ENCODE measurements at regions not wholly inside any gene's neighbourhood (a gene's known extent, or its start where the extent isn't known, plus 50 kb on each side); places are given as distances from the start of the nearest gene placed in this dataset. TPM values are rescaled to one million over a fixed set of nuclear protein-coding genes. Genes with fewer than 3 reads are reported as not detected.

DNA sequence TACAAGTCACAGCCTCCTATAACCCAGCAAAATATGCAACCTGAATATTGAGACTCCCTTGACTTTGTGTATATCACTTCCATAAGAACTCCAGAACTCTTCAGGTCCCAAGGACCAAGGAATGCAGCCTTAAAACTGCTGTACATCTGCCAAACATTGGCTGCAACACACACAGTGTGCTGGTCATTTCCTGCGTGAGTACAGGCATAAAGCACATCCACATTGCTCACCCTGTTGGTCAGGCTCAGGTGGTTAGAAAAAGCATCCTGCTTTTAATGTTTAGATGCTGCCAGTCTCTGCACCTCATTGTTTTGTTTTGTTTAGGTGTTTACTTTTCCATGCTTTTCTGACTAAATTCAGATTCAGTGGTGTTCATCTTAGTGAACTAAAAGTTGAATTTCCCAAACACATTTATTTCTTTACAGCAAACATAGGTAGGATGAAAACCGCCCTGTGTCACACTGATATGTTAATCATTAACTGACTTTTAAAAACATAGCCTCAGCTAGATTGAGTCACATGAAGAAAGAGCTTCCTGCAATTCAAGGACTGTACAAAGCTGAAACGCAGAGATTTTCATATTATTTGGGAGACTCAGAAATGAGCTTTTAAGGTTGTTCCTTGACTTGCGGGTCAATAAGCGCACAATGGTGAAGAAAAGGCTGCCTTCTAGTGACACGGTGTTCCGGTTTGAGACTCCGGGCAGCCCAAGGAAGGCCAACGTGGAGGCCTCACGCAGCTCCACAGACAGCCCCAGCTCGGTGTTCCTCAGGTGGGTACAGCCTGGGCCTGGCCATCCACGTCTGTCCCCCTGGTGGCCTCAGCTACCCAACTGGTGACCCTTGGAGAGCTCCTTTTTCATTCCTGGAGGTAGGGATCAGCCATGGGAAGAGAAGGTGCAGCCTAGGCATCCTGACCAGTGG lies 52.2 kb upstream of the GRAMD2B start:
- H3K4me3 ChIP-seq (ENCODE audit: low read depth, low read length, poor library complexity, severe bottlenecking) = no peak overlapping the region
- H3K79me2 ChIP-seq (ENCODE audit: insufficient read depth, low read depth, low read length) = no peaks in the 10 kb centered on the region
- intact Hi-C loops (cut with micrococcal nuclease; ENCODE audit: unreplicated experiment) = no loop called here
- H3K4me2 ChIP-seq (ENCODE audit: low read length) = no peak overlapping the region
- ChIA-PET CTCF (ENCODE audit: unreplicated experiment) (no interaction called here), POLR2A (interaction anchor here (0.7 to 0.8 kb wide), 2 partner anchors 11 to 13 kb away, joined by 3 to 4 read pairs; no protein-coding TSS in a partner anchor)
- no peak for DNase-seq (ENCODE audit: low spot score)
- no peaks in the 10 kb centered on the region for H3K4me1 ChIP-seq (ENCODE audit: insufficient read depth, low read length, poor library complexity, severe bottlenecking)
- TF ChIP-seq, protein P1, sequence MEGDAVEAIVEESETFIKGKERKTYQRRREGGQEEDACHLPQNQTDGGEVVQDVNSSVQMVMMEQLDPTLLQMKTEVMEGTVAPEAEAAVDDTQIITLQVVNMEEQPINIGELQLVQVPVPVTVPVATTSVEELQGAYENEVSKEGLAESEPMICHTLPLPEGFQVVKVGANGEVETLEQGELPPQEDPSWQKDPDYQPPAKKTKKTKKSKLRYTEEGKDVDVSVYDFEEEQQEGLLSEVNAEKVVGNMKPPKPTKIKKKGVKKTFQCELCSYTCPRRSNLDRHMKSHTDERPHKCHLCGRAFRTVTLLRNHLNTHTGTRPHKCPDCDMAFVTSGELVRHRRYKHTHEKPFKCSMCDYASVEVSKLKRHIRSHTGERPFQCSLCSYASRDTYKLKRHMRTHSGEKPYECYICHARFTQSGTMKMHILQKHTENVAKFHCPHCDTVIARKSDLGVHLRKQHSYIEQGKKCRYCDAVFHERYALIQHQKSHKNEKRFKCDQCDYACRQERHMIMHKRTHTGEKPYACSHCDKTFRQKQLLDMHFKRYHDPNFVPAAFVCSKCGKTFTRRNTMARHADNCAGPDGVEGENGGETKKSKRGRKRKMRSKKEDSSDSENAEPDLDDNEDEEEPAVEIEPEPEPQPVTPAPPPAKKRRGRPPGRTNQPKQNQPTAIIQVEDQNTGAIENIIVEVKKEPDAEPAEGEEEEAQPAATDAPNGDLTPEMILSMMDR (conservative IDR thresholded peaks at IDR 0.05; ENCODE audit: low read length) = no peak
- TF ChIP-seq EZH2phosphoT487 (IDR thresholded peaks at IDR 0.05; ENCODE audit: borderline replicate concordance, low read depth, low read length) = no peak
- H3K9me3 ChIP-seq (ENCODE audit: low read length) = no peaks in the 10 kb centered on the region
- no peaks in the 10 kb centered on the region for H4K20me1 ChIP-seq (ENCODE audit: insufficient read depth, low read length)
- BruUV-seq (replicated peaks) = no TSS peak
- no peaks in the 10 kb centered on the region for H3K9me2 ChIP-seq (ENCODE audit: insufficient read depth, low read length)
- no peak overlapping the region for H2AFZ ChIP-seq (ENCODE audit: low read length)
- no peaks in the 10 kb centered on the region for H3K36me3 ChIP-seq (ENCODE audit: insufficient read depth, low read length)
- no peak overlapping the region for H3K27ac ChIP-seq (ENCODE audit: low read depth, low read length, poor library complexity, severe bottlenecking)

DNA sequence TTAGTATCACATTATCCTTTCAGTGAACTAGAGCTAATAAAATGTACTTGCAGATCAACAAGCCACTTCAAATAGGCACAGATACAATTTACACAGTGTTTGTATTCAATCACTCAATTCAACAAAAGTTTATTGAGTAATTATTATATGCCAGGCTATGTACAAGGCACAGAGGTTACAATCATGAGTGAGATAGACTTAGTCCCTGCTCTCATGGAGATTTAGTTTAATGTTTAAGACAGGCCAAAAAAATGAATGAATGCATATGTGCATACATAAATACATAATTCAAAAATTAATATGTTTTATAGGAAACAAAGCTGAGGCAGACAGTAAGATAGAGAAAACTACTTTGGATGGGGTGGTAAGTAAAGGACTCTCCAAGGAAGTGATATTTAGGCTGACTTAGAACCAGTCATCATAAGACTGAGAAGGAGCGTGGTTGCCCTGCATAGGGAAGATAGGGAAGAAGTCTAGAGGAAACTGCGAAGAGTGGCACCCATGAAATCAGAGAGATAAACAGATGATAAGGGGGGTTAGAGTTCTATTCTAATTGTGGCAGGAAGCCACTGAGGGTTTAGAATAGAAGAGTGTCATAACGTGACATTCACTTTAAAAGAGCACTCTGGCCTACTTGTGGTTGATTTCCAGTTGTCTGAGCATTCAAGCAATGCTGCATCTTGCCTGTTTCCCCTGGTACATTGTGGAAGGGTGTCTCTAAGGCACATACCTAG lies 49.7 kb upstream of the GRAMD2B start:
- Histone ChIP-seq H3K36me3 (ENCODE audit: insufficient read depth, low read length) (no peaks in the 10 kb centered on the region), H3K4me3 (ENCODE audit: low read depth, low read length, poor library complexity, severe bottlenecking) (no peak overlapping the region), H2AFZ (ENCODE audit: low read length) (no peak overlapping the region), H3K9me3 (ENCODE audit: low read length) (no peaks in the 10 kb centered on the region), H3K4me1 (ENCODE audit: insufficient read depth, low read length, poor library complexity, severe bottlenecking) (no peaks in the 10 kb centered on the region), H3K79me2 (ENCODE audit: insufficient read depth, low read depth, low read length) (no peaks in the 10 kb centered on the region), H3K27ac (ENCODE audit: low read depth, low read length, poor library complexity, severe bottlenecking) (no peak overlapping the region), H3K4me2 (ENCODE audit: low read length) (no peak overlapping the region), H3K9me2 (ENCODE audit: insufficient read depth, low read length) (no peaks in the 10 kb centered on the region), H4K20me1 (ENCODE audit: insufficient read depth, low read length) (no peaks in the 10 kb centered on the region; the same call in 1 of the 2 replicates)
- no peak for TF ChIP-seq EZH2phosphoT487 (IDR thresholded peaks at IDR 0.05; ENCODE audit: borderline replicate concordance, low read depth, low read length)
- TF ChIP-seq, protein P1 (conservative IDR thresholded peaks at IDR 0.05; ENCODE audit: low read length) = no peak
- CTCF ChIA-PET (ENCODE audit: unreplicated experiment) = no interaction called here
- POLR2A ChIA-PET = no interaction called here
- intact Hi-C loops (cut with micrococcal nuclease; ENCODE audit: unreplicated experiment) = no loop called here
- DNase-seq (ENCODE audit: low spot score) = no peak
- BruUV-seq (replicated peaks) = no TSS peak

Small RNA genes lying in the stretch of these regions (small RNA-seq; reads per million reads assigned to genes)
- gene HMGB1P22 = not detected
- gene RN7SKP117 = 0.36 reads per million
